ENCODE measurements at regions not wholly inside any gene's neighbourhood (a gene's known extent, or its start where the extent isn't known, plus 50 kb on each side); places are given as distances from the start of the nearest gene placed in this dataset.

DNA sequence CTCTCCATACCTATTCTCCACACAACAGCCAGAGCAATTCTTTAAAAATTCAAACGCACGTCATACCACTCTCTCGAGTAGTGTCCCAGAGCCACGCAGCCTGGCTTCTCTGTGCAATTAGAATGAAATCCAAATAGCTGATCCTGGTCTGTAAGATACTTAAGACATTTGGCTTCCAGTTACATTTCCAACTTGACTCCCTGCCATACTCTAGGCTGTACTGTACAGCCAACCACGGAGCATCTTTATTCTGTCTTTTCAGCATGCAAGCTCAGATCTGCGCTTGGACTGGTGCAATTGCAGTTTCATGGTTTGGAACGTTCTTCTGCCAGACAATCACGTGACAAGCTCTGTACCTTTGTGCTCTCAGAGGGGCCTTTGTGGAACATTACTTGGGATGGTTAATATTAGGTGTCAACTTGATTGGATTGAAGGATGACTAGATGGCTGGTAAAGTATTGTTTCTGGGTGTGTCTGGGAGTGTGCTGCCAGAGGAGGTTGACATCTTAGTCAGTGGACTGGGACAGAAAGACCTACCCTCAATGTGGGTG, 325.6 kb downstream of the SOX11 start:
- Histone ChIP-seq H3K9ac (ENCODE audit: low read length) (no peak overlapping the region), H3K4me2 (ENCODE audit: low read length) (no peak overlapping the region), H3K9me2 (replicated peaks; ENCODE audit: low read length) (no peaks in the 10 kb centered on the region), H4K20me1 (ENCODE audit: low read length) (no peaks in the 10 kb centered on the region), H3K27ac (ENCODE audit: low read length) (no peak overlapping the region), H3K79me2 (ENCODE audit: low read length) (no peaks in the 10 kb centered on the region), H2AFZ (ENCODE audit: low read length) (no peak overlapping the region), H3K9me3 (ENCODE audit: low read length) (no peaks in the 10 kb centered on the region), H3F3A (ENCODE audit: low read length, unreplicated experiment) (no peaks in the 10 kb centered on the region), H3K4me3 (ENCODE audit: low read length) (no peak overlapping the region), H3K4me1 (ENCODE audit: insufficient read depth, low read length) (no peaks in the 10 kb centered on the region), H3K36me3 (ENCODE audit: low read depth, low read length) (no peaks in the 10 kb centered on the region), H3K27me3 (ENCODE audit: low read length) (0 out of 2 replicates have a peak, but pooled peaks cover under 1% of the 10 kb centered on the region)
- DNase-seq (no peak), ATAC-seq (no peak)
- no peak for TF ChIP-seq EZH2 (IDR thresholded peaks at IDR 0.05; ENCODE audit: low read length, unreplicated experiment)
- no peak for TF ChIP-seq CTCF (conservative IDR thresholded peaks at IDR 0.05; ENCODE audit: low read depth, low read length)
- intact Hi-C loops (cut with micrococcal nuclease): no loop called here
- POLR2A ChIA-PET (ENCODE audit: unreplicated experiment): no interaction called here
- no TSS peak for BruUV-seq (replicated peaks)
- CTCF ChIA-PET: no interaction called here

DNA sequence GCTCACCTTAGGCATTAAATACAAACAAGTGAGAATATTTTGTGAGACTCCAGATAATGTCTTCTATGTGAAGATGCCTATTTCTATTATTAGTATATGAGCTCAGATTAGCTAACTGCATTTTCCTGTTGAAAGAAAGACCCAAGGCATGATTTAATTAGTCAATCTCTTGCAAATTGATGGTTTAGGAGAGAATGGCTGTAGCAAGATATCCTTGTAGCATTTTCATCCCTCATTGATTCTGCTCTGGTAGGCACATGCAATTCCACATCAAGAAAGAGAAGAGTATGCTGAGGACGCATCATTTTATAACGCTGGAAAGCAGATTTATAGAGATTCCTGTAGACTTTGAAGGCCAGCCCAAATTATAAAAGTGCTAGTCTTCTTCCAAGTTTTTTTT, 332.0 kb downstream of the SOX11 start:
- intact Hi-C loops (cut with micrococcal nuclease): no loop called here
- ChIA-PET POLR2A (ENCODE audit: unreplicated experiment) (no interaction called here), CTCF (no interaction called here)
- no peak for DNase-seq
- no peak overlapping the region for H2AFZ ChIP-seq (ENCODE audit: low read length)
- BruUV-seq (replicated peaks): no TSS peak
- no peaks in the 10 kb centered on the region for H3K79me2 ChIP-seq (ENCODE audit: low read length)
- no peak overlapping the region for H3K4me2 ChIP-seq (ENCODE audit: low read length)
- no peak for ATAC-seq
- no peaks in the 10 kb centered on the region for H3K9me3 ChIP-seq (ENCODE audit: low read length)
- no peak overlapping the region for H3K27ac ChIP-seq (ENCODE audit: low read length)
- H3K4me3 ChIP-seq (ENCODE audit: low read length): no peak overlapping the region
- no peak overlapping the region for H3K9ac ChIP-seq (ENCODE audit: low read length)
- no peaks in the 10 kb centered on the region for H3K4me1 ChIP-seq (ENCODE audit: insufficient read depth, low read length)
- TF ChIP-seq CTCF (conservative IDR thresholded peaks at IDR 0.05; ENCODE audit: low read depth, low read length) (no peak), EZH2 (IDR thresholded peaks at IDR 0.05; ENCODE audit: low read length, unreplicated experiment) (no peak), EZH2phosphoT487 (IDR thresholded peaks at IDR 0.05; ENCODE audit: borderline replicate concordance, low read length) (no peak)
- no peaks in the 10 kb centered on the region for H3K36me3 ChIP-seq (ENCODE audit: low read depth, low read length)
- no peaks in the 10 kb centered on the region for H3K27me3 ChIP-seq (ENCODE audit: low read length)
- H4K20me1 ChIP-seq (ENCODE audit: low read length): no peaks in the 10 kb centered on the region
- no peaks in the 10 kb centered on the region for H3F3A ChIP-seq (ENCODE audit: low read length, unreplicated experiment)
- no peaks in the 10 kb centered on the region for H3K9me2 ChIP-seq (replicated peaks; ENCODE audit: low read length)

GRCh38 chr2:6024784-6025183, 332.6 kb downstream of the SOX11 start:
- ChIA-PET POLR2A (ENCODE audit: unreplicated experiment) (no interaction called here), CTCF (no interaction called here)
- Histone ChIP-seq H4K20me1 (ENCODE audit: low read length) (no peaks in the 10 kb centered on the region), H3K27ac (ENCODE audit: low read length) (no peak overlapping the region), H2AFZ (ENCODE audit: low read length) (no peak overlapping the region), H3K9ac (ENCODE audit: low read length) (no peak overlapping the region), H3K36me3 (ENCODE audit: low read depth, low read length) (no peaks in the 10 kb centered on the region), H3K9me3 (ENCODE audit: low read length) (no peaks in the 10 kb centered on the region), H3F3A (ENCODE audit: low read length, unreplicated experiment) (no peaks in the 10 kb centered on the region), H3K9me2 (replicated peaks; ENCODE audit: low read length) (no peaks in the 10 kb centered on the region), H3K4me2 (ENCODE audit: low read length) (no peak overlapping the region), H3K4me1 (ENCODE audit: insufficient read depth, low read length) (no peaks in the 10 kb centered on the region), H3K4me3 (ENCODE audit: low read length) (no peak overlapping the region), H3K79me2 (ENCODE audit: low read length) (no peaks in the 10 kb centered on the region), H3K27me3 (ENCODE audit: low read length) (no peaks in the 10 kb centered on the region)
- BruUV-seq (replicated peaks): no TSS peak
- no peak for ATAC-seq
- no peak for TF ChIP-seq EZH2phosphoT487 (IDR thresholded peaks at IDR 0.05; ENCODE audit: borderline replicate concordance, low read length)
- no peak for TF ChIP-seq CTCF (conservative IDR thresholded peaks at IDR 0.05; ENCODE audit: low read depth, low read length)
- TF ChIP-seq EZH2 (IDR thresholded peaks at IDR 0.05; ENCODE audit: low read length, unreplicated experiment): no peak
- intact Hi-C loops (cut with micrococcal nuclease): no loop called here
- DNase-seq: no peak
